D721Med (cell line): ENCODE measurements at regions not wholly inside any gene's neighbourhood (a gene's known extent, or its start where the extent isn't known, plus 50 kb on each side); places are given as distances from the start of the nearest gene placed in this dataset.
"Not testable (repeated sequence)": the region's sequence is repeated elsewhere in the genome, so short reads cannot be mapped to it uniquely, and the experiment has no call there.

Experiments
- DNase-seq: peaks from one replicate; pipeline ENCODE4 v3.0.0; 2011; ENCODE audit warnings: low spot score; ENCODE audit not compliant: insufficient read length
- FAIRE-seq: peaks from 2 replicates; lab custom pipeline; 2011; peaks lifted over from hg19 to GRCh38; lab: Jason Lieb, UNC
- CTCF ChIP-seq: IDR thresholded peaks from 2 replicates; pipeline ENCODE4 v1.5.1; 2012; ENCODE audit warnings: mild to moderate bottlenecking, control low read depth; ENCODE audit not compliant: insufficient read depth; ENCODE audit errors: missing control alignments

- no peak for FAIRE-seq
- no peak for TF ChIP-seq CTCF
- no peak for DNase-seq
Measured at GRCh38 chr10:52500476-52500875, 186.4 kb downstream of the DKK1 start.

- FAIRE-seq (no peak), DNase-seq (no peak)
- TF ChIP-seq CTCF, result no peak
Measured at GRCh38 chr10:52502237-52502636, 188.2 kb downstream of the DKK1 start.

- DNase-seq, FAIRE-seq: not testable (repeated sequence)
Measured at GRCh38 chr10:52505341-52505740, 191.3 kb downstream of the DKK1 start.

- no peak for FAIRE-seq
- DNase-seq, result no peak
- TF ChIP-seq CTCF, result no peak
Measured at GRCh38 chr10:52514481-52514880, 200.4 kb downstream of the DKK1 start.

- DNase-seq, result no peak
- TF ChIP-seq CTCF, result no peak
- no peak for FAIRE-seq
Measured at GRCh38 chr10:52517012-52517411, 202.9 kb downstream of the DKK1 start.

GRCh38 chr10:52523696-52524095 is 209.6 kb downstream of the DKK1 start:
- FAIRE-seq (no peak), DNase-seq (no peak)
- TF ChIP-seq CTCF, result no peak

GRCh38 chr10:52525761-52526160 is 211.7 kb downstream of the DKK1 start:
- no peak for FAIRE-seq

More at GRCh38 chr10:52525761-52526160, 211.7 kb downstream of the DKK1 start:
- no peak for TF ChIP-seq CTCF
- no peak for DNase-seq
